ENCODE measurements at regions not wholly inside any gene's neighbourhood (a gene's known extent, or its start where the extent isn't known, plus 50 kb on each side); places are given as distances from the start of the nearest gene placed in this dataset.

DNA sequence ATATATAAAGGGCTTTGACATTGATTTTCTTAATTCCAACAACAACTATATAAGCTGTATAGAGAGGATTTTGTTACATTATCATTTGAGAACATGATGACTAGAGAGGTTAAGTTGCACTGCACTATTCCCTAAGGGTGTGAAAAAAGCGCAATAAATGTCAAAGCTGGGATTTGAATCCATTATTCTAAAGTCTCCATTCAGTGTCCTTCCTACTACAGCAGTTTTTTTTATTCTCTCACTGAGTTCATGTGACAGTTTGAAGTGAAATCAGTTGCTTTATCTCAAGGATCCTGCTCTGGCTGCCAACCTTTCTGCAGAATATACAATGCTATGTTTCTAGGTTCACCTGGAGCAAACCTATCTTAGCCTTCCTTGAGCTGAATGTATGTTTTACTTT, 177.5 kb downstream of the ANKRD50 start:
- TF ChIP-seq, protein P1, sequence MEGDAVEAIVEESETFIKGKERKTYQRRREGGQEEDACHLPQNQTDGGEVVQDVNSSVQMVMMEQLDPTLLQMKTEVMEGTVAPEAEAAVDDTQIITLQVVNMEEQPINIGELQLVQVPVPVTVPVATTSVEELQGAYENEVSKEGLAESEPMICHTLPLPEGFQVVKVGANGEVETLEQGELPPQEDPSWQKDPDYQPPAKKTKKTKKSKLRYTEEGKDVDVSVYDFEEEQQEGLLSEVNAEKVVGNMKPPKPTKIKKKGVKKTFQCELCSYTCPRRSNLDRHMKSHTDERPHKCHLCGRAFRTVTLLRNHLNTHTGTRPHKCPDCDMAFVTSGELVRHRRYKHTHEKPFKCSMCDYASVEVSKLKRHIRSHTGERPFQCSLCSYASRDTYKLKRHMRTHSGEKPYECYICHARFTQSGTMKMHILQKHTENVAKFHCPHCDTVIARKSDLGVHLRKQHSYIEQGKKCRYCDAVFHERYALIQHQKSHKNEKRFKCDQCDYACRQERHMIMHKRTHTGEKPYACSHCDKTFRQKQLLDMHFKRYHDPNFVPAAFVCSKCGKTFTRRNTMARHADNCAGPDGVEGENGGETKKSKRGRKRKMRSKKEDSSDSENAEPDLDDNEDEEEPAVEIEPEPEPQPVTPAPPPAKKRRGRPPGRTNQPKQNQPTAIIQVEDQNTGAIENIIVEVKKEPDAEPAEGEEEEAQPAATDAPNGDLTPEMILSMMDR (IDR thresholded peaks at IDR 0.05; ENCODE audit: low read length), result no peak
- no peak for TF ChIP-seq EZH2 (IDR thresholded peaks at IDR 0.05; ENCODE audit: borderline replicate concordance, low read length)
